Mammary epithelial cell (primary cell): ENCODE measurements at regions not wholly inside any gene's neighbourhood (a gene's known extent, or its start where the extent isn't known, plus 50 kb on each side); places are given as distances from the start of the nearest gene placed in this dataset.

Experiments used
- CTCF ChIP-seq, 2 donors: IDR thresholded peaks in 1 of 2; conservative IDR thresholded peaks in 1 of 2; 2 replicates each; pipeline ENCODE4 v1.5.1; 2011 to 2012; ENCODE audit warnings: inconsistent platforms in 2 of 2, low read length in 2 of 2, mild to moderate bottlenecking in 2 of 2, control low read depth in 1 of 2, low read depth in 1 of 2; ENCODE audit not compliant: insufficient read depth in 1 of 2; ENCODE audit errors: extremely low read depth in 1 of 2
- EZH2 ChIP-seq: IDR thresholded peaks from 2 replicates; pipeline ENCODE4 v1.6.1; 2012; ENCODE audit warnings: low read length, inconsistent platforms, borderline replicate concordance

GRCh38 chr10:35946556-35946955 lies 304.5 kb upstream of the FZD8 start:
- TF ChIP-seq CTCF (conservative IDR thresholded peaks at IDR 0.05 in 1 of 2, IDR thresholded peaks at IDR 0.05 in 1 of 2; ENCODE audit: extremely low read depth in 1 of 2, insufficient read depth in 1 of 2, low read depth in 1 of 2, low read length in 2 of 2) (no peak), EZH2 (no peak)
